GM12878 (cell line): ENCODE measurements at regions not wholly inside any gene's neighbourhood (a gene's known extent, or its start where the extent isn't known, plus 50 kb on each side); places are given as distances from the start of the nearest gene placed in this dataset.

Experiments
- BCL11A ChIP-seq: IDR thresholded peaks from 2 replicates; pipeline ENCODE4 v1.6.1; 2011; ENCODE audit warnings: low read depth, low read length
- KAT2A ChIP-seq: conservative IDR thresholded peaks from 2 replicates; pipeline ENCODE4 v1.6.1; 2011; ENCODE audit warnings: low read depth, low read length; ENCODE audit not compliant: control insufficient read depth
- NFYB ChIP-seq: IDR thresholded peaks from 2 replicates; pipeline ENCODE4 v1.6.1; 2011; ENCODE audit warnings: low read depth, mild to moderate bottlenecking, low read length, improper control_type of control experiment, moderate library complexity; ENCODE audit not compliant: insufficient read depth
- TF ChIP-seq, protein P1 (sequence below), 3 experiments: IDR thresholded peaks in 2 of 3; conservative IDR thresholded peaks in 1 of 3; 2 replicates each; pipeline ENCODE4 v1.5.1; 2011; ENCODE audit warnings: low read depth in 3 of 3, low read length in 3 of 3, mild to moderate bottlenecking in 3 of 3, control low read depth in 2 of 3, moderate library complexity in 2 of 3, inconsistent platforms in 1 of 3, mixed read lengths in 1 of 3; ENCODE audit not compliant: control insufficient read depth in 2 of 3, insufficient read depth in 1 of 3; ENCODE audit errors: extremely low read depth in 1 of 3
- TF ChIP-seq, protein P2 (sequence below): fragments of 450-650 bp; IDR thresholded peaks from 2 replicates; pipeline ENCODE4 v1.6.1; 2017; ENCODE audit warnings: antibody characterized with exemption, mild to moderate bottlenecking, moderate library complexity

DNA sequence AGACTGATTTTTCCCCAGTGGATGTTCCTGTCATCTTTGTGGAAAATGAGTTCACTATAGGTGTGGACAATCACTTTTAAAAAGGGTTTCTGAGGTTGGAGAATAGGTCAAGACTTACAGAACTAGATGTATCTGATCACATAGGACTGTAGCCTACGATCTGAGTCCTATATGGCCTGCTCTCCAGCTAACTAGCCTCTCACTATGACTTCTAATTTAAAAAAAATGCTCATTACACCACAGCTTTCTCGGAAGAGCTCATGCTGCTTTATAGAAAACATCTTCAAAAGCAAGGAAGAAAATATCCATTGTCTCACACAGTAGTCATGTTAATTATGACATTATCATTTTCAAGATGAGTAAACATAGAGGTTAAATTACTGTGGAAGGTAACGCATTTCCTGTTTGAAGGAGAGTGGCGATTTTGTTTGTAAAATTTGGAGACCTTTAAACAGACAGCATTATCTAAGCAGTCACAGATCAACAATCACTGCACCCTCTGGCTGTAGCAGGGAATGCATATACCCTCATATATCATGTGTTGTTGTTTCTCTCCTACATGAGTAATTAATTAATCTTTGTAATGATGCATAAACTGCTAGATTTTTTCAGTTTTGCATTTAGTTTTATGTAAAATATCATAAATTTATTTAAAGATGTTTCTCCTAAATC is 573.7 kb downstream of the GABRG2 start (continued):
- no peak for TF ChIP-seq BCL11A
- TF ChIP-seq, protein P1, sequence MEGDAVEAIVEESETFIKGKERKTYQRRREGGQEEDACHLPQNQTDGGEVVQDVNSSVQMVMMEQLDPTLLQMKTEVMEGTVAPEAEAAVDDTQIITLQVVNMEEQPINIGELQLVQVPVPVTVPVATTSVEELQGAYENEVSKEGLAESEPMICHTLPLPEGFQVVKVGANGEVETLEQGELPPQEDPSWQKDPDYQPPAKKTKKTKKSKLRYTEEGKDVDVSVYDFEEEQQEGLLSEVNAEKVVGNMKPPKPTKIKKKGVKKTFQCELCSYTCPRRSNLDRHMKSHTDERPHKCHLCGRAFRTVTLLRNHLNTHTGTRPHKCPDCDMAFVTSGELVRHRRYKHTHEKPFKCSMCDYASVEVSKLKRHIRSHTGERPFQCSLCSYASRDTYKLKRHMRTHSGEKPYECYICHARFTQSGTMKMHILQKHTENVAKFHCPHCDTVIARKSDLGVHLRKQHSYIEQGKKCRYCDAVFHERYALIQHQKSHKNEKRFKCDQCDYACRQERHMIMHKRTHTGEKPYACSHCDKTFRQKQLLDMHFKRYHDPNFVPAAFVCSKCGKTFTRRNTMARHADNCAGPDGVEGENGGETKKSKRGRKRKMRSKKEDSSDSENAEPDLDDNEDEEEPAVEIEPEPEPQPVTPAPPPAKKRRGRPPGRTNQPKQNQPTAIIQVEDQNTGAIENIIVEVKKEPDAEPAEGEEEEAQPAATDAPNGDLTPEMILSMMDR (IDR thresholded peaks at IDR 0.05 in 2 of 3, conservative IDR thresholded peaks at IDR 0.05 in 1 of 3; ENCODE audit: control insufficient read depth in 2 of 3, extremely low read depth in 1 of 3, insufficient read depth in 1 of 3, low read depth in 3 of 3, low read length in 3 of 3): no peak
- no peak for TF ChIP-seq KAT2A
- TF ChIP-seq, protein P2, sequence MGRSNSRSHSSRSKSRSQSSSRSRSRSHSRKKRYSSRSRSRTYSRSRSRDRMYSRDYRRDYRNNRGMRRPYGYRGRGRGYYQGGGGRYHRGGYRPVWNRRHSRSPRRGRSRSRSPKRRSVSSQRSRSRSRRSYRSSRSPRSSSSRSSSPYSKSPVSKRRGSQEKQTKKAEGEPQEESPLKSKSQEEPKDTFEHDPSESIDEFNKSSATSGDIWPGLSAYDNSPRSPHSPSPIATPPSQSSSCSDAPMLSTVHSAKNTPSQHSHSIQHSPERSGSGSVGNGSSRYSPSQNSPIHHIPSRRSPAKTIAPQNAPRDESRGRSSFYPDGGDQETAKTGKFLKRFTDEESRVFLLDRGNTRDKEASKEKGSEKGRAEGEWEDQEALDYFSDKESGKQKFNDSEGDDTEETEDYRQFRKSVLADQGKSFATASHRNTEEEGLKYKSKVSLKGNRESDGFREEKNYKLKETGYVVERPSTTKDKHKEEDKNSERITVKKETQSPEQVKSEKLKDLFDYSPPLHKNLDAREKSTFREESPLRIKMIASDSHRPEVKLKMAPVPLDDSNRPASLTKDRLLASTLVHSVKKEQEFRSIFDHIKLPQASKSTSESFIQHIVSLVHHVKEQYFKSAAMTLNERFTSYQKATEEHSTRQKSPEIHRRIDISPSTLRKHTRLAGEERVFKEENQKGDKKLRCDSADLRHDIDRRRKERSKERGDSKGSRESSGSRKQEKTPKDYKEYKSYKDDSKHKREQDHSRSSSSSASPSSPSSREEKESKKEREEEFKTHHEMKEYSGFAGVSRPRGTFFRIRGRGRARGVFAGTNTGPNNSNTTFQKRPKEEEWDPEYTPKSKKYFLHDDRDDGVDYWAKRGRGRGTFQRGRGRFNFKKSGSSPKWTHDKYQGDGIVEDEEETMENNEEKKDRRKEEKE: no peak
- TF ChIP-seq NFYB: no peak
- TF ChIP-seq, all 136 proteins: peak for 4
